ENCODE measurements at regions not wholly inside any gene's neighbourhood (a gene's known extent, or its start where the extent isn't known, plus 50 kb on each side); places are given as distances from the start of the nearest gene placed in this dataset.
"Not testable (repeated sequence)": the region's sequence is repeated elsewhere in the genome, so short reads cannot be mapped to it uniquely, and the experiment has no call there.

GRCh38 chr21:22796147-22796546 lies 1797.9 kb downstream of the NCAM2 start:
- no peak for DNase-seq

GRCh38 chr21:22804151-22804550 lies 1805.9 kb downstream of the NCAM2 start:
- no peak for DNase-seq

- DNase-seq: no peak
Measured at GRCh38 chr21:22806278-22806677, 1808.1 kb downstream of the NCAM2 start.

GRCh38 chr21:22813201-22813600 lies 1815.0 kb downstream of the NCAM2 start:
- no peak for DNase-seq

GRCh38 chr21:22818681-22819485 lies 1820.7 kb downstream of the NCAM2 start:
- DNase-seq: not testable (repeated sequence)

- DNase-seq: no peak
Measured at GRCh38 chr21:22827422-22827821, 1829.2 kb downstream of the NCAM2 start.

- peak; percentile 13 for DNase-seq
Measured at GRCh38 chr21:22842875-22843274, 1844.7 kb downstream of the NCAM2 start.

GRCh38 chr21:22855581-22855980 lies 1857.4 kb downstream of the NCAM2 start:
- DNase-seq: no peak

- DNase-seq: no peak
Measured at GRCh38 chr21:22871692-22872091, 1873.5 kb downstream of the NCAM2 start.

GRCh38 chr21:22880573-22880972 lies 1882.4 kb downstream of the NCAM2 start:
- no peak for DNase-seq

- DNase-seq: no peak
Measured at GRCh38 chr21:22881131-22881530, 1882.9 kb downstream of the NCAM2 start.

GRCh38 chr21:22885079-22885478 lies 1886.9 kb downstream of the NCAM2 start:
- no peak for DNase-seq

GRCh38 chr21:22885614-22886013 lies 1887.4 kb downstream of the NCAM2 start:
- no peak for DNase-seq

GRCh38 chr21:22889445-22889844 lies 1891.2 kb downstream of the NCAM2 start:
- DNase-seq: no peak

GRCh38 chr21:22890656-22891055 lies 1892.4 kb downstream of the NCAM2 start:
- no peak for DNase-seq

GRCh38 chr21:22892028-22892427 lies 1893.8 kb downstream of the NCAM2 start:
- no peak for DNase-seq

GRCh38 chr21:22892740-22893139 lies 1894.5 kb downstream of the NCAM2 start:
- DNase-seq: no peak

- DNase-seq: no peak
Measured at GRCh38 chr21:22898051-22898665, 1899.9 kb downstream of the NCAM2 start.

- no peak for DNase-seq
Measured at GRCh38 chr21:22900490-22900889, 1902.3 kb downstream of the NCAM2 start.

GRCh38 chr21:22903851-22904250 lies 1905.6 kb downstream of the NCAM2 start:
- no peak for DNase-seq

- DNase-seq: no peak
Measured at GRCh38 chr21:22904385-22904784, 1906.2 kb downstream of the NCAM2 start.

- DNase-seq: no peak
Measured at GRCh38 chr21:22925032-22925431, 1926.8 kb downstream of the NCAM2 start.

- no peak for DNase-seq
Measured at GRCh38 chr21:22927469-22927868, 1929.3 kb downstream of the NCAM2 start.

- no peak for DNase-seq
Measured at GRCh38 chr21:22941779-22942490, 1943.7 kb downstream of the NCAM2 start.
